ENCODE measurements at regions not wholly inside any gene's neighbourhood (a gene's known extent, or its start where the extent isn't known, plus 50 kb on each side); places are given as distances from the start of the nearest gene placed in this dataset.
"Not testable (repeated sequence)": the region's sequence is repeated elsewhere in the genome, so short reads cannot be mapped to it uniquely, and the experiment has no call there.

GRCh38 chr2:167781629-167782028, 465.8 kb downstream of the STK39 start:
- not testable (repeated sequence) for TF ChIP-seq CTCF (IDR thresholded peaks at IDR 0.05; ENCODE audit: borderline replicate concordance, extremely low read depth, low read length, poor library complexity, severe bottlenecking); EZH2 (IDR thresholded peaks at IDR 0.05; ENCODE audit: borderline replicate concordance, low read depth, low read length, severe bottlenecking)
